NCI-H345 treated with DMSO at 0.1 percent for 48 hours (cell line): ENCODE measurements at regions not wholly inside any gene's neighbourhood (a gene's known extent, or its start where the extent isn't known, plus 50 kb on each side); places are given as distances from the start of the nearest gene placed in this dataset.
"Not testable (repeated sequence)": the region's sequence is repeated elsewhere in the genome, so short reads cannot be mapped to it uniquely, and the experiment has no call there.

Source experiments
- DNase-seq: peaks from one replicate; lab custom pipeline; 2025; ENCODE audit not compliant: unreplicated experiment; lab: John Stamatoyannopoulos, UW

DNA sequence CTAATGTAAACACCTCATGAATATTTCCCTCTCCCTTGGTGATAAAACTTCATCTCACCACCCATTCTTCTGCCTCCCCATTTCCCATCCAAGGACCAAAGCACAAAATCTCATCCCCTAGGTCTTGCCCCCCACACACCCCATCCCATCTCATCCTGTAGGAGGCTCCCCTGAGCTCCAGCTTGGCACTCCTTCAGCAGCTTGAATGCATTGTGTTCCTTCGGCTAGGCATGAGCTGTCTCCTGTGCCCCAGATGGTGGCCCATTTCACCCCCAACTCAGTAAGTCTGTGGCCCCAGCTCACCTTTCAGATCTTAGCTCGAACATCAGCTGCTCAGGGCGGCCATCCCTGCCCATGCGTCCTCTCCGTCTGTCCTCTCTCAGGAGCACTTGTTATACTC, 203.6 kb upstream of the NR2F2 start:
- DNase-seq = no peak

DNA sequence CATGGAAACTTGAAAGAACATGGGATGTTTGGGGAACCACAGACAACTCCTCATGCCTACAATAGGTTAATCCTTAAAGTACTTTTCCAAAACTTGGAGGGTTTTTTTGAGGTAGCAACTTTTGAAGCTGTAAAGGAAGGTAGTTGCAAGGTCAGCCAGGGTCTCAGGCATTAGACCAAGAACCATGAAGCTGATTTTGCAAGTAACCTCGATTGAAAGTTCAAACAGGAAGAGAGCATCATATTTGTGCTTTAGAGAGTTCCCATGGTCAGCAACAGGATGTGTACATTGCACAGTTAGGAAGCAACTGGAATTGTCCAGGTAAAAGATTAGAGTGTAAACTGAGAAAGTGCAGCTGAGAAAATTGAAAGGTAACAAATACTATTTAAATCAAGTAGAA, 199.8 kb upstream of the NR2F2 start:
- no peak for DNase-seq

DNA sequence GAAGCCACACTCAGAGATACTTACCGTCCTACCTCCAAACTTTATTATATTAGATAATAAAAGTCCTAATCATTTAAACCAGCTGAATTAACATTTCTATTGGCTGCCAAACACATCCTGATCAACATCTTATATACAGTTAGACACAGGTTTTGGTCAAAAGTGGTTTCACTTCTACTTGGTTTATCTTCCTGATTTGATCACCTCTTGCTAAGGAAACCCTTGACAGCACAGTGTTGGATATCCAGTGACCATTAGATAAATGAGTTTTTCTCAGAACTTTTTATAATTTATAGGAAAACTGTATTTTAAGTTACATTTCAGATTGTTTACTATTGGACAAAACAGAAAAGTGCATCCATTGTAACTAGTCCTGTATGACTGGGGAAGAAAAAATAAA, 198.4 kb upstream of the NR2F2 start:
- DNase-seq = no peak

DNA sequence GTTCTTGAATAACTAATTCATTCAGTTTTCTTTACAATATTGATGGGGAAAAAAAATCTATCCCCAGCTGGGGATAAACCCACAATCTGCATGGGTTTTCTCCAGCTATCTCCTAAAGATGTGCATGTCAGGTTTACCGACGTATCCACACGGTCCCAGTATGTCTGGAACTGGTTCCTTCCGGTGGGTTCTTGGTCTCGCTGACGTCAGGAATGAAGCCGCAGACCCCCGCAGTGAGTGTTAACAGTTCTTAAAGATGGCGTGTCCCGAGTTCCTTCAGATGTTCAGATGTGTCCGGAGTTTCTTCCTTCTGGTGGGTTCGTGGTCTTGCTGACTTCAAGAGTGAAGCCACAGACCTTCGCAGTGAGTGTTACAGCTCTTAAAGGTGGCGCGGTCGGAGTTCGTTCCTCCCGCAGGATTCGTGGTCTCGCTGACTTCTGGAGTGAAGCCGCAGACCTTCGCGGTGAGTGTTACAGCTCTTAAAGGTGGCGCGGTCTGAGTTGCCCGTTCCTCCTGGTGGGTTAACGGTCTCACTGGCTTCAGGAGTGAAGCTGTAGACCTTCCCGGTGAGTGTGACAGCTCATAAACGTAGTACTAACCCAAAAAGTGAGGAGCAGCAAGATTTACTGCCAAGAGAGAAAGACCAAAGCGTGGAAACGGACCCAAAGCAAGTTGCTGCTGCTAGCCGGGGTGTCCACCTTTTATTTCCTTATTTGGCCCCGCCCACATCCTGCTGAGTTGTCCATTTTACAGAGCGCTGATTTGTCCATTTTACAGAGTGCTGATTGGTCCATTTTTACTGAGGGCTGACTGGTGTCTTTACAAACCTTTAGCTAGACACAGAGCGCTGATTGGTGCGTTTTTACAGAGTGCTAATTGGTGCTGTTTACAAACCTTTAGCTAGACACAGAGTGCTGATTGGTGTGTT, 195.1 kb upstream of the NR2F2 start:
- DNase-seq = no peak

DNA sequence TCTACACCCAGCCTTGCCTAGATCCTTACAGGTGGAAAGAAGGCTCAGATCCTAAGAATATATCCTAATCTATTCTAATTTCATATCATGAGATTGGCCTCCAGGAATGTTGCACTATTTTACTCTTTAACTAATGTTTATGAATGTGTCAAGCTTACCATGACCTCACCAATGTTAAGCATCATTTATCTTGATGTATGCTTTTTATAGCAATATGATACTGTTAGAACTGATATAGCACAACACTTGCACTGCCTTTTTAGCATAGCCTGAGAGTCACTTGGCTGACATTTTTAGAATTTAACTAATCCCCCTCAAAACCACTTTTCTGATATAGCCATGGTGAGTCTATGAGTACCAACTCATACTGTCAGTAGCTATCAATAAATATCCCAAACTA, 191.5 kb upstream of the NR2F2 start:
- no peak for DNase-seq

DNA sequence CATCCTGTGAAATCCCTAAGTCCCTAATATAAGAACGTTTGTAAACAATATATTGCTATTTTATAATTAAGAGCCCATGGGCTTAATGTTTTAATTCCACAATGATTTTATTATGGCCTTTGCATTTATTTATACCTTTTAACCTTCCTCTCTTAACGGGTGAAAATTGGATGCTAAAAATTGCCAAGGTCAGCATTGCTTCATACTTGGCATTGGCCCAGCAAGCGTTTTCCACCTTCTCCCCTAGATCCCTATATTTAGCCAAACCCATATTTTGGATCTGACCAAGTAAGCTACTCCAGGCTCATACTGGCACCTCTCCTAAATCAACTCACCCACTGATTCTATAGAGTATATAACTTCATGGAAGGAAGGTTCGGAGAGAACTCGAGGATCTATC, 188.0 kb upstream of the NR2F2 start:
- no peak for DNase-seq

DNA sequence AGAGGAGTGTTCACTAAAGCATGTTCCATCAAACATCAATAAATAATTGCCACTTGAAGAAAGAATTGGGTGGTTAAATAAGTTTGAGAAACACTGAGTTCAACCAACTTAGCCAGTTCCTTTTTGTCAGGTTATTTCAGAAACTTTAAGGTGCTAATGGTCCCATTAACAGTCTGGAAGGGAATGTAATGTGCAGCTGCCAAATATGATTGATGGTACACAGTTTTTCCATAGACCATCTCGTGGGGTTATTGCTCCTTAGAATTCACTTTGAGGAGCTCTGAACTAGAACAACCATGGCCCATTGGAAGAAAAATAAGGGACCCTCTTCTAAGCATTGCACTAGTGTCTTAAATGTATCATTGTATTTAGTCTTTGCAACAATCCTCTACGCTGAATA, 185.8 kb upstream of the NR2F2 start:
- DNase-seq = no peak

DNA sequence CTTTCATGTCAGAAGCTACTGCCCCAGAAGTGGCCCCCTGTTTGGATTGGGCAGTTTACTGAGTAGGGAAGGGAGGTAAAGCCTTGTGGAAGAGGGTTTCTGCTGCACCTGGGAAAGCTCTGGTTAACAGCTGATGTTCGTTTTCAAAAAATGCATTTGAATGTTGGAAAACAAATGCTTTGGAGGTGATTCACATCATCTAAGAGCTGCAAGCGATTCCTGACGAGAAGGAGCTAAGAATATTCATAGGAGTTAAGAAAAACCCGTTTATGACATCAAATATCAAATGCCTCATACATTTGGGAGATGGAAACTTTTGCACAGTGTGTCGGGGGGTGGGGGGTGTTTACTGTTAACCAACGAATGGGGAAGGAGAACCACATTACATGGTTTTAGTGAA, 183.8 kb upstream of the NR2F2 start:
- DNase-seq = no peak

DNA sequence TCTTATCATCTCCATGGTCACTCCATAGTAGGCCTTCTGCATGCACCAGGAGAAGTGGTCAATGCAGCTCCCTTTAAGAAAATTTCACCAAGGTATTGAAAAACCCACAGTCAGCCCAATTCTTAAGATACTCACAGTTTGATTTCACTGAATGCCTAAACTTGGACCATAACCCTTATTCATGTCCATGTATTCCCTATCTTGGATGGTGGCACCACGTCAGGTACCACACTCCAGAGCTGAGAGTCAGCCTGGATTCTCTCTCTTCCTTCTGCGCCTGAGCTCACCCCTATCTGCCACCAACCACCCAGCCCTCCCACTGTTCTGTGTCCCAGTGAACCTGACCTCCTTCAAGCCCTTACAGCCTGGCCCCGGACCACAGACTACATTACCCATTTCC, 183.2 kb upstream of the NR2F2 start:
- DNase-seq = no peak

DNA sequence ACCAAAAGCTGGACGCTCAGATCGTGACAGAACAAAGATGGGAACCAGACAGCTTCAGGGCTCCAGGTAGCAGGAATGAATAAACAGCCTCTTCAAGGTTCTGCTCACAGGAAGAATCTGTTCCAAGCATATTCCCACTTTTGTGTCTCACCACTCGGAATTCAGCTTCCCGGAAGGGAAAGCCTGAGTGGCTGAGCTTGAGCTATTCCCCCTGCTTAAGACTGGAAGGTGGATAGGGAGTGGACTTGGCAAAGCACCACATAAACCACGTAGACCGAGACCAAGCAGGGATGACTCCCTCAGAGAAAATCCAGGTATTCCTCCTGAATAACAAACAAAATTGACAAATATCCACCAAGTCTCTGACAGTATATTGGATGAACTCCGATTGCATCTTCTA, 180.2 kb upstream of the NR2F2 start:
- no peak for DNase-seq

DNA sequence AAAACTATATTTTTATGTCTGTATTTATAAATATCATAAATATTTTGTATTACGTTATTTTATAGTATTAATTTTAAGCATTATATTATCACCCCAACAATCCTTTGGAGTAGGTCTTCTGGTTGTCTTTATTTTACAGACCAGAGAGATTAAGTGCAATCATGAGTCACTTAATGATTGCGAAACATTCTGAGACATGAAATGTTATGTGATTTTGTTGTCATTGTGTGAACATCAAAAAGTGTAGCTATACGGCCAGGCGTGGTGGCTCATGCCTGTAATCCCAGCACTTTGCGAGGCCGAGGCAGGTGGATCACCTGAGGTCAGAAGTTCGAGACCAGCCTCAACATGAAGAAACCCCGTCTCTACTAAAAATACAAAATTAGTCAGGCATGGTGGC, 178.8 kb upstream of the NR2F2 start:
- not testable (repeated sequence) for DNase-seq

DNA sequence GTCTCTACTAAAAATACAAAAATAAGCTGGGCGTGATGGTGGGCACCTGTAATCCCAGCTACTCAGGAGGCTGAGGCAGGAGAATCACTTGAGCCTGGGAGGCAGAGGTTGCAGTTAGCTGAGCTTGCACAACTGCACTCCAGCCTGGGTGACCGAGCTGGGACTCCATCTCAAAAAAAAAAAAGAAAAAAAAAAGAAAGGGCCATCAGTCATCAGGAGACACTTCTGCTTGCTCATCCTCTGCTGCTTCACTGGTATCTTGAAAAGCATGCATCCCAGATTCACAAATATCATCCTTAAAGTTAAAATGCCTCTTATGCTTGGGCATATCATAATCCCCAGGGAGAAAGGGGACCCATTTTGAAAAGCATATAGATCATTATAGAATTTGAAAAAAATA, 176.6 kb upstream of the NR2F2 start:
- no peak for DNase-seq

DNA sequence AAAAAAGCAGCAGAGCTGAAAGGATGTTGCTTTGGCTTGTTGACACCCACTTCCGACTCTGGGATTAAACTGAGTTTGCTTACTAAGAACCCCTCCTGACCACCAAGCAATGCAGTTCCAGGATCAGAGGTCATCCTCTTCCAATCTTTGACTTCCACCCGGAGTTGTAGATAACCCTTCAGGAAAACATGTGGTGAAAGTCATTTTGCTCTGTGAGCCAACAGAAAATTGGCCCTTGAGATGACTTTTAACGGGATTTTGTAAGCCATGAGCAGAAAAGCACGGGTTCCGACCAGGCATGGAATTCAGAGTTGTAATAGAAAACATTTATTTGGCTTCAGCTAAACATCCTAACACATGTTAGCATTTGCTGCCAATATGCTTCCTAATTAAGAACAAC, 171.6 kb upstream of the NR2F2 start:
- DNase-seq = no peak

DNA sequence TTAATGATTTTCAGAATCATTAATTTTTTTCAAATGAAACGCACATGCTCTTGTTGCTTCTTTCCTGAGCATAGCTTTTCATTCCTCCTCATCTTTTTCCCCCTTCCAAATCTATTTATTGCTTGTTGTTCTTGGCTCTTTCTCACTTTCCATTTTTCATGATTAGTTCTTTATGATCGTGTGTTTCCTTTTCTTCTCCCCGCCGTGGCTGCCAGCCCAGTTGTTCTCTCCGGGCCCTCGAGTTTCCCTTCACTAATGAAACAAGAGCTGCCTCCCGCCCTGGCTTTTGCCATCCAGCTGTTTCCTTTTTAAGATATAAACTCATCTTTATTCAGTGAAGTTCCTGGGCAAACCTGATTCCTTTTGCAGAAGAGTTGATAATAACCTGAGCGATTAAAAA, 170.2 kb upstream of the NR2F2 start:
- DNase-seq = no peak

DNA sequence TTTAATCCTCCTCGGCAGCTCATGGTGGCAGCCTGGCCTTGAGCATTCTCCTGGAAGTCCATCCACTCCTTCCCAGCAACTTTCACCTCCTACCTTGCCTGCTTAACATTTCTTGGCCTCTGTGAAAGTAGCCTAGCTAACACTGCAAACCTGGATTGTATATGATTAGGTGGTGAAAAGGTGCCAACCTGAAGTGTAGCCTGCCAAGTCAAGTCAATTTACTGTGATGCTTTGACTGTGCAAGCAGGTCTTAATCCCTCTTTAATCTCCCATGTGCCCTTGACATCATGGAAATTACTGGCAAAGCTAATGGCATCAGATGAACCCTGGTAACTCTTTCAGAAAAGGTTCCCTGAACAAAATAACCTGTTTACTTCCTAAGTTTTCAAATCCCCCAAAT, 169.7 kb upstream of the NR2F2 start:
- DNase-seq = no peak

DNA sequence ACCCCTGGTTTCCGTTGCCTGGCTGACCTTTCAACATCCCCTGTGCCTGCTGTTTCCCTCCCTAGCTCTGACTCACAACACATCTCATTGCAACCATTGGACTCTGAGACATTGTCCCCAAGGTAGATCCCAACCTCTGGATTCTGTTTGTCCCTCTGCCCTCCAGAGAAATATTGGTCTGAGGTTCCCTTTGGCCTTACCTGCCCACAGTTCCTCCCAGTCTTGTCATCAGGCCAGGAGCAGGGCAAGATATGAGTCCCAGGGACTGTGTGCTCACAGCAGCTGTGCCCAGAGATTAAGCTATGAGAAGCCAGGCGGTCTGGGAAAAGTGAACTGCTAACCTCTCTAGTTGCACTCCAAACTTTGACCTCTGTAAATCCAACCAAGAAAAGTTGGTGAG, 168.2 kb upstream of the NR2F2 start:
- no peak for DNase-seq

DNA sequence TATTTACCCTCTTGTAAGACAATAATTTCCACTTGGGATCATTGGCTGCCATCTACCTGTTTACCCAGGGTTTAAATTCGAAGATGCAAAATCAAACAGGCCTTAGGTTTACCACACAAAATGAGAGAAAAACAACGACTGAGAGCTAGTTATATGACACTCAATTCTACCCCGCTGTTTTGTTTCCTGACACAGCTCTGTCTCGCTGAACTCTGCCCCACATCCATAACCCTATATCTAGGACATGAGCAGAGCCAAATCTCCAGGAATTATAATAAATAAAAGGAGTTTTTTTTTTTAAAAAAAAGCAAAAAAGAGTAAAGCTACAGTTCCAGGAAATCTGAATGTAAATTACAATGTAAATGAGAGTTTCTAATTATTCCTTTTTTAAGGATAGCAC, 165.4 kb upstream of the NR2F2 start:
- no peak for DNase-seq

DNA sequence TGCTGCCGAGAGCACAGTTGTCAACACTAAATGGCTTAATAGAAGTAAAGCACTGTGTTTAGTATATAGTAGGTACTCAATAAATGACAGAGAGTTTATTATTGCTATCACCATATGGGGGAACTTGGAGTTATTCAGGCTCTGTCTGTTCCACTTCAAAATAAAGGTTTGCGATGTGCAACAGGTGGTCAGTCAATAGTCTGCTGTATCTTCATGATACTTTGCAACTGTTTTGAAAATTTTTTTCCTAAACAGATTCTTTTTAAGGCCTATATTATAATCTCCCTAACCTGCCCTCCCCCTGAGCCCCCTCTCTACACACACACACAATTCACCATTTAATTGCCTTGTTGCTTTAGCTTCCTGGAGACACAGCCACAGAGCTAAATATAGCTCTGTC, 164.7 kb upstream of the NR2F2 start:
- DNase-seq = no peak

DNA sequence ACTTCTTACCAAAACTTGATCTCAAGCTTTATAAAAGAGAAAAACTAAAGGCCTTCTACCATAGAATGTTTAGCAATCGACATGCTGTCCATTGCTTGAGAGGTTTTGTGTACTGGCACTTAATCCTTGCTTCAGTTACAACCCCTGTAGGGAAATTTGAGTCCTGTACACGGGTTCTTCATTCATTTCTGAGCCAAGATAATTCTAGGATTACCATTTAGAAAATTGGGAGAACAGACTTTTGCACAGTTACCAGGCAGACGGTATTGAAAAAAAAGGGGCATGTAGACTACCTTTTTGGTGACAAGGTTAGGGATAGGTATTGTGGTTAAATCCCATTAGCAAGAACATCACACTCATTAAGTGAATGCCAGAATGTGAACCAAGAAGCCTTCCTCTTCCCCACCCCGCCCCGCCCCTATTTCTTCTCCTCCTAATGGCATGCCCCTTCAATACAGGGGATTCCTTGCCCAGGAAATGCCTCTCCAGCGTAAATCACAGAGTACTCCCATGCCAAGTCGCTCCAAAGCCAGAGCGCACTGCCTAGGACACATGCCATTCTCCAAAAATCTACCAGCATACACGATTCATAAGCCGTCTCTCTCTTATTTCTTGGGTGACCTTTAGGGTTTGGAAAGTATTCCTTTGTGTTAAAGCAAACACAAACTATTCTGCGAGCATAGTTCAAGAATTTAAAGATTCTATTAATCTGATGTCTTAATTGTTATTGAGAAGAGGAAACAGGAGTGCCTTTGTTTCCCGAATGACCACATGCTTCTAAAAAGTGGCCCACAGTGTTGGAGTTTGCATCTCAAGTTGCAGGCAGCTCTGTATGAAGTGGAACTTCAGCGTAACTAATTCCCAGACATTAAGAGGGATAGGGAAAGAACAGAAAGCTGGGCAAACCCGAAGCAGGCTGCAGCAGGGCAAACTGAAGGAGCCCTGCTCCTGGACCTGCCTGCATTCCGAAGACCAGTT, 164.0 kb upstream of the NR2F2 start:
- DNase-seq = no peak

DNA sequence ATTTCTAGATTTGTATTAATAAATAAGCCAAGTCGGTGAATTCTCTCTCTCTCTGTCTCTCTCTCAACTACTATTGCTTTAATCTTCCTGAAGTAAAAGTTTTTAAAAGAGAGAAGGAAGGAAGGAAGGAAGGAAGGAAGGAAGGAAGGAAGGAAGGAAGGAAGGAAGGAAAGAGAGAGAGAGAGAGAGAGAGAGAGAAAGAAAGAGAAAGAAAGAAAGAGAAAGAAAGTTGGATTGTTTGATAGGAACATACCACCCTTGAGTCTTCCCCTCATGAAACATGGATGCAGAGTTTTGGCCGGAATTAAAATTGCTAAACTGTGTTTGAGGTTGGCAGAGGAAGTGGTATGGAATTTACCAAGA, 159.9 kb upstream of the NR2F2 start:
- not testable (repeated sequence) for DNase-seq

DNA sequence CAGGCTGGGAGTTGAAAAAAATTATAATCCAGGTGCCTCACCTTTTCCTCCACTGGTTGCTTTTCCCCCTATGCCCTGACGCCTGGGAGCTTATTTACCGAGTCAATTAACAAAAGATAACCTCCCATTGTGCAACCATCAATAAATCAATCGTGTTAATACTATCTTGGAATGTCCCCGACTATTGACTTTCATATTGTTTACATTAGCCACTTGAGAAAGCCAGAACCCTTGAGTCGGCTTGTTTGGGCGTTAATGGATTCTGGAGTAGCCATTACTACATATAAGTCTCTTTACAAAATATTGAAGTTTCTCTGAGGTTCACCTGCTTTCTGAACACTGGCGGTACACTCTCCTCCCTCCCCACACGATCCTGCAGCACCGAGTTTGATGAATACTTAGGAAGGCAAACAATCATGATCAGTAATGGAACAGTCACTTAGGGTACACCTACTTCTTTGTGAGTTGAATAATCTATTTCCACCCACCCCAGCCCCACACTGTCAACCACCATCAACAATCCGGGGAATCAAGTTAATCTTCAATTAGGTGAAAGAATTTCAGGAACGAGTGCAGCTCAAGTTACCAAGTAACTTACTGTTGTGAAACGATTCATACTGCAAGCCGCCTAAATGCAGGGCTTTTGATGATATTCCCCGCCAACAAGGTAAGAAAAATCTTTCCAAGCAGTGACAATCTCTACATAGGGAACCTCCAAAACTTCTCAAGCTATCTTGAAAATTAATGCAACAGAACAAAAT, 159.3 kb upstream of the NR2F2 start:
- DNase-seq = peak; percentile 1
